ENCODE measurements at regions not wholly inside any gene's neighbourhood (a gene's known extent, or its start where the extent isn't known, plus 50 kb on each side); places are given as distances from the start of the nearest gene placed in this dataset.

DNA sequence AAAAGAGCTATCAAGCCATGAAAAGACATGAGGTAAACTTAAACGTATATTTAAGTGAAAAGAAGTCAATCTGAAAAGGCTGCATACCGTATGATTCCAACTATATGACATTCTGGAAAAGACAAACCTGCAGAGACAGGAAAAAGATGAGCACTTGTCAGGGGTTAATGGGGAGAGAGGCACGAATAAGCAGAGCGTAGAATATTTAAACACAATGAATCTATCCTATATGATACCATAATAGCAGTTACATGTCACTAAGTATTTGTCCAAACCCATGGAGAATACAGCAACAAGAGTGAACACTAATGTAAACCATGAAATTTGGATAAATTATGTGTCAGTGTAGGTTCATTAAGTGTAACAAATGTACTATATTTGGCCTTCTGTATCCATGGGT lies 560.3 kb upstream of the ANO3 start:
- DNase-seq = no peak
- intact Hi-C loops (cut with DNase I; ENCODE audit: low total_unique reads) = no loop called here
- no peak overlapping the region for H3K4me3 ChIP-seq
- no peaks in the 10 kb centered on the region for H3K9me3 ChIP-seq
- H3K4me1 ChIP-seq = no peaks in the 10 kb centered on the region
- no peaks in the 10 kb centered on the region for H3K36me3 ChIP-seq (ENCODE audit: low read depth, missing control alignments)
- no peak for TF ChIP-seq POLR2A (IDR thresholded peaks at IDR 0.05)
- TF ChIP-seq, protein P1, sequence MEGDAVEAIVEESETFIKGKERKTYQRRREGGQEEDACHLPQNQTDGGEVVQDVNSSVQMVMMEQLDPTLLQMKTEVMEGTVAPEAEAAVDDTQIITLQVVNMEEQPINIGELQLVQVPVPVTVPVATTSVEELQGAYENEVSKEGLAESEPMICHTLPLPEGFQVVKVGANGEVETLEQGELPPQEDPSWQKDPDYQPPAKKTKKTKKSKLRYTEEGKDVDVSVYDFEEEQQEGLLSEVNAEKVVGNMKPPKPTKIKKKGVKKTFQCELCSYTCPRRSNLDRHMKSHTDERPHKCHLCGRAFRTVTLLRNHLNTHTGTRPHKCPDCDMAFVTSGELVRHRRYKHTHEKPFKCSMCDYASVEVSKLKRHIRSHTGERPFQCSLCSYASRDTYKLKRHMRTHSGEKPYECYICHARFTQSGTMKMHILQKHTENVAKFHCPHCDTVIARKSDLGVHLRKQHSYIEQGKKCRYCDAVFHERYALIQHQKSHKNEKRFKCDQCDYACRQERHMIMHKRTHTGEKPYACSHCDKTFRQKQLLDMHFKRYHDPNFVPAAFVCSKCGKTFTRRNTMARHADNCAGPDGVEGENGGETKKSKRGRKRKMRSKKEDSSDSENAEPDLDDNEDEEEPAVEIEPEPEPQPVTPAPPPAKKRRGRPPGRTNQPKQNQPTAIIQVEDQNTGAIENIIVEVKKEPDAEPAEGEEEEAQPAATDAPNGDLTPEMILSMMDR (IDR thresholded peaks at IDR 0.05) = no peak
- H3K27ac ChIP-seq = no peak overlapping the region
- no peaks in the 10 kb centered on the region for H3K27me3 ChIP-seq
- WGBS, 2 donors = 65 to 69% methylated on average over 4 of the region's 4 CpGs

DNA sequence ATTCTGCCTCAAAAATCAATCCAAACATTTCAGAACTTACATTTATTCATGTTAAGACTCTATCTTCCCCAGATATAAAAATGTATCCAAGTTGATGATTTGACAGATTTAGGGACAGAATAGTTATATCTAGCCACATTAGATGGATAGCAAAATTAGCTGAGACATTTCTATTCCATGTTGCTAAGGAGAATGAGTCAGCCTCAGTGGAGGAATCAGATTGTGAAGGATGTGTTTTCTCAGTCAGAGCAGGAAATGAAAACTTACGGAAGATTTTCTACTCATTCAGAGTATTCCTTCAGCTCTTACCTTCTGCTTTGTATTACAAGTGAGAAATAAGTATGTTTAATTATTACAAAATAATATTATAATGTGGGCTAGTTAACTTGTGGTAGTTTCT lies 556.3 kb upstream of the ANO3 start:
- intact Hi-C loops (cut with DNase I; ENCODE audit: low total_unique reads) = no loop called here
- TF ChIP-seq, protein P1 (IDR thresholded peaks at IDR 0.05) = no peak
- TF ChIP-seq POLR2A (IDR thresholded peaks at IDR 0.05) = no peak
- 79 to 83% methylated on average over 1 of the region's 1 CpG for WGBS, 2 donors
- Histone ChIP-seq H3K4me3 (no peak overlapping the region), H3K36me3 (ENCODE audit: low read depth, missing control alignments) (no peaks in the 10 kb centered on the region), H3K9me3 (no peaks in the 10 kb centered on the region), H3K27me3 (no peaks in the 10 kb centered on the region), H3K4me1 (no peaks in the 10 kb centered on the region), H3K27ac (no peak overlapping the region)
- no peak for DNase-seq

DNA sequence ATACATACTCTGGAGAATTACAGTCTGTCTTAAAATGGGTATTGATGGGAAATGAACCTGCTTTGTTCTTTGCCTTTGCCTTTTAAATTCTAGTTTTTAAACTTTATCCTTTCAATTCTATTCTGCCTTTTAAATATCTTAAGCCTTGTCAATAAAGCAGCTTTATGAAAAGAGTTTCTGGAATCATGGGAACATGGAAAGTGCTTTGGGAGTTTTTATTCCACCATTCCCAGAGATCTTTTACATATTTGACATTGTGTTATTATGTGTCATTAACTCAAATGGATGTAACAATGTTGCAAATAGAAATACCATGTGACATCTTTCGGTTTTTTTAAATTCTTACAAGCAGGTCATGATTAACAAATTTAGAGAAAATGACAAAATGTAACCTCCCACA lies 555.7 kb upstream of the ANO3 start:
- intact Hi-C loops (cut with DNase I; ENCODE audit: low total_unique reads) = no loop called here
- TF ChIP-seq POLR2A (IDR thresholded peaks at IDR 0.05) = no peak
- TF ChIP-seq, protein P1 (IDR thresholded peaks at IDR 0.05) = no peak
- no peak overlapping the region for H3K27ac ChIP-seq
- no peak for DNase-seq
- H3K4me3 ChIP-seq = no peak overlapping the region
- WGBS, 2 donors = 52 to 58% methylated on average over 1 of the region's 1 CpG
- no peaks in the 10 kb centered on the region for H3K9me3 ChIP-seq
- no peaks in the 10 kb centered on the region for H3K27me3 ChIP-seq
- no peaks in the 10 kb centered on the region for H3K4me1 ChIP-seq
- no peaks in the 10 kb centered on the region for H3K36me3 ChIP-seq (ENCODE audit: low read depth, missing control alignments)

DNA sequence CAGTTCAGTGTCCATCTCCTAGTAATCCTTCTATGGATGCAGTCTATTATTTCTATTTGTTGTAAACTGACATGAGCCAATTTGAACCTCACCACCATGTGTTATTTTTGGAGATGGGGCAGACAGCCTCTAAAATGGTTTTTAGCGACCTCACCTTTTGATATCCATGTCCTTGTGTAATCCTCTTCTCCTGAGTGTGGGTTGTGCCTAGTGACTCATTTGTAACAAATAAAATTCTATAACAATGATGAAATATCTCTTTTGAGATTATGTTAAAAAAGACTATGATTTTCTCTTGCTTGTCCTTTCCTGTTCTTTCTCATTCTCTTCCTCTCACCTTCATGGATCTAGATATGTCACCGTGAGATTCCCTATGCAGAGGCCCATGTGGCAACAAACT lies 554.6 kb upstream of the ANO3 start:
- no peak overlapping the region for H3K4me3 ChIP-seq
- H3K9me3 ChIP-seq = no peaks in the 10 kb centered on the region
- WGBS, 2 donors = 67 to 88% methylated on average over 2 of the region's 2 CpGs

DNA sequence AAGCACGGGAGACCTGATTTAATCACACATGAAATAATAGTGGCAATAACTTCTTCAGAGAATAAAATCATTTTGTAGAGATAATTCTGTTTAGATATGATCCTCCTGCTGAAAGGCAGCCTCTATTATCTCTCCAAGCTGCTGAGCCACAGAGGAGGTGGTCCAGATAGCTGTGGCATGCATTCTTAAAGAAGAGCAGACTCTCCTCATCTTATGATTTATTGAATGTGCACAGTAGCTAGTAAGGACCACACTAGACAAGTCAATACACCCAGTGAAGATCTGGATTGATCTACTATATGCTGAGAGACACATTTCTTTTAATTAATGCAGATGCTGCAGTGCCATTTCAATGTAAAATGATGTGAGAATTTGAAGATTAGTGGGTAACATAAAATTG lies 552.9 kb upstream of the ANO3 start:
- Histone ChIP-seq H3K27me3 (no peaks in the 10 kb centered on the region), H3K4me1 (no peaks in the 10 kb centered on the region), H3K27ac (no peak overlapping the region), H3K9me3 (no peaks in the 10 kb centered on the region), H3K36me3 (ENCODE audit: low read depth, missing control alignments) (no peaks in the 10 kb centered on the region), H3K4me3 (no peak overlapping the region)
- DNase-seq = no peak
- 22 to 35% methylated on average over 1 of the region's 1 CpG for WGBS, 2 donors
- TF ChIP-seq, protein P1 (IDR thresholded peaks at IDR 0.05) = no peak
- TF ChIP-seq POLR2A (IDR thresholded peaks at IDR 0.05) = no peak
- intact Hi-C loops (cut with DNase I; ENCODE audit: low total_unique reads) = no loop called here

More for the DNA sequence above, 554.6 kb upstream of the ANO3 start:
- Histone ChIP-seq H3K27me3 (no peaks in the 10 kb centered on the region), H3K36me3 (ENCODE audit: low read depth, missing control alignments) (no peaks in the 10 kb centered on the region), H3K27ac (no peak overlapping the region), H3K4me1 (no peaks in the 10 kb centered on the region)
- no peak for TF ChIP-seq POLR2A (IDR thresholded peaks at IDR 0.05)
- TF ChIP-seq, protein P1 (IDR thresholded peaks at IDR 0.05) = no peak
- DNase-seq = no peak
- intact Hi-C loops (cut with DNase I; ENCODE audit: low total_unique reads) = no loop called here
